ENCODE measurements at regions not wholly inside any gene's neighbourhood (a gene's known extent, or its start where the extent isn't known, plus 50 kb on each side); places are given as distances from the start of the nearest gene placed in this dataset.

DNA sequence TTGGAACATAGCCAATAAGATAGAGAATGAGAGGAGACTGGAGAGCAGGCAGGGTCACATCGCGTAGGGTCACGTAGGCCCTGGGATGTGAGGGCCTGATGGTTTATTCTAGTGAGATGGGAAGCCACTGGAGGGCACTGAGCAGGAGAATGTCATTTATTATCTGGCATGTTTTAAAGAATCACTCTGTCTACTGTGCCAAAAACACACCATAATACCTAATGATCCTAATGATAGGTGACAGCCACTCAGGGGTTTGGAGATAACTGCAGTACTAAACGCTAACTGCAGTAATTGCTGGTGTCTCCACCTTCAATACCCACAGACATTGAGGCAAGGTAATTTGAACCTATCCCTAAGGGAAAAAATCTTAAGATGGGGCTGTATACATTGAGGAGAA lies 185.4 kb downstream of the TTLL7 start:
- DNase-seq = no peak

DNA sequence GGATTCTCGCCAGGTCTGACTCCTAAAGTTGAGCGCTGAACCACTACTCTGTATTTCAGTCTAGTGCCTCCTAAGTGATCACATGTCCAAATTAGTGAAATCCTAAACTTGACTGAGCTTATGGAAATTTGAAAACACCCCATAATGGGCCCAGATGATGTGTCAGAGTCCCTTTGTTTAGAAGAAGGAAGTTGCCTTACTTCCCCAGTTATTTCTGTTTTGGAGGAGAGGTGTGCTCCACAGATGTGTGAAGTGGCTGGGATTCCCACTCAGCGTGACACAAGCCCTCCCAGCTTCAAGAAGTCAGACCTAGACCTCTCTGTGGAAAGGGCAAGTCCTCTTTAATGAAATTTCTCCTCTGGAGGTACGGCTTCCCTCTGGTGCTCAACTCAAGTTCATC lies 188.8 kb downstream of the TTLL7 start:
- DNase-seq = no peak

DNA sequence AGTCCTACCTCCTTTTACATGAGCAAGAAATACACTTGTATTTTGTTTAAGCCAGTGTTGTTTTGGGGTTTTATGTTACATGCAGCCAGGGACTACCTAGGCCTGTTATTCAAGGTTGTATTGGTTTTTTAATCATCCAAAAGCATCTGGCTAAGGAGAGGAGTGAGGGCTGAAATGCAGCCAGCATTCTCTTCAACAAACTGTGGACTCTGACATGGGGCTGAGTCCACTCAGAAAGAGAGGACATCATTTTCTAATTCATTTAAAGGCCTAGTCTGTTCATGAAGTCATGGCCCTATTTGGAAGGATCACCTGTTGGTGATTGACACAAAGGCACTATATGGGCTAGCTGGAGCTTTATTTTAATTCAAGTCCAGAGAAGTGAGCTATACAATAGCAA lies 190.4 kb downstream of the TTLL7 start:
- DNase-seq = no peak

DNA sequence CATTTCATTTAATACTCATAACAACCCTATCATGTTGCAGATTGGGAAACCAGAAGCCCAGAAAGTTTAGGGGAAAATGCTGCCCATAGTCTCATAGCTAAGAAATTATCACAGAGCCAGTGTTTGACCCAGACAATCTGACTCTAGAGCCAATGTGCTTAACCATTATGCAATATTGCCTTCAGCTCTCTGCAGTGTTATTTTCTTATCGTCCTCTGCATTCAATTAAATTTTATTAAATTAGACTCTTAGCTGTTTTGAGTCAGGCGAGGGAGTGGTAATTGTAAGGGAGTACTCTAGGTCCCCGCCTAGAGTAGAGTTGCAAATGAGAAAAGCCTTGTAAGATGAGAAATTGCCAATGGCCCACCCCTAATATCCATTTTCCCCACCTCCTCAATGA lies 191.1 kb downstream of the TTLL7 start:
- DNase-seq = no peak

DNA sequence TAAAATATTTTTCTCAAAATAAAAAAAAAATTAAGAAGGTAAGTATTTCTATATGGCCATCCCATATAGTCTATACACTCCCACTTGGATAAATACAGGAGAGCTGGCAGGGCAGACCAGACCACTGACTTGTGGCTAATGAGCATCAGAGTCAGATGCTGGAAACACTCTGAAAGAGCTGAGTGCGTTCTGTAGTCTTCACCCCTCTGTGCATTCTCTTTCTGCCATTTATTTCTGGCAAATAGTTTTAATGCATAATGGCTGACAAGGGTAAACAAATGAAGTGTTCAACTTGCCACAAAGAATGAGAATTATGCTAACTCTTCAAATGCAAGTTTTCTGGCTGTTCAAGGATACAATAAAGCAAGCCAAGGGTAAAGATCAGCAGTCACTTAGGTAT lies 191.7 kb downstream of the TTLL7 start:
- DNase-seq = no peak

DNA sequence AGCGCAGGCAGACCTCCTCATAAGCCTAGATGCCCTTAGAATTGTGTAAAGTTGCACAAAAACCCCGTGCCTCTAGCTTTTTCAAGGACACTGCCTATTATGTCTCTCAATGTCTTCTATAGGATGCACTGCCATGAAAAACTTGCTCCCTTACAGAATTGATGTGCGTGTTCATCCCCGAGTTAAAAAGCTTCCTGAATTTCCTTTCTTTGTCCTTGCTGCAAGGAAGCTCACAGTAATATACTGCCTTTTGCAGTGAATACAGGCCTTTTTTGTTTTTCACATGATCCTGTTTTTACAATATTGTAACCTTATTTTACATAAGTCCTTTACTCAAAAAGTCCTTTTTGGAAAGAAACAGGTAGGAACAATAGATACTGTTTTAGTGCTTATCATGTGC lies 193.0 kb downstream of the TTLL7 start:
- no peak for DNase-seq

DNA sequence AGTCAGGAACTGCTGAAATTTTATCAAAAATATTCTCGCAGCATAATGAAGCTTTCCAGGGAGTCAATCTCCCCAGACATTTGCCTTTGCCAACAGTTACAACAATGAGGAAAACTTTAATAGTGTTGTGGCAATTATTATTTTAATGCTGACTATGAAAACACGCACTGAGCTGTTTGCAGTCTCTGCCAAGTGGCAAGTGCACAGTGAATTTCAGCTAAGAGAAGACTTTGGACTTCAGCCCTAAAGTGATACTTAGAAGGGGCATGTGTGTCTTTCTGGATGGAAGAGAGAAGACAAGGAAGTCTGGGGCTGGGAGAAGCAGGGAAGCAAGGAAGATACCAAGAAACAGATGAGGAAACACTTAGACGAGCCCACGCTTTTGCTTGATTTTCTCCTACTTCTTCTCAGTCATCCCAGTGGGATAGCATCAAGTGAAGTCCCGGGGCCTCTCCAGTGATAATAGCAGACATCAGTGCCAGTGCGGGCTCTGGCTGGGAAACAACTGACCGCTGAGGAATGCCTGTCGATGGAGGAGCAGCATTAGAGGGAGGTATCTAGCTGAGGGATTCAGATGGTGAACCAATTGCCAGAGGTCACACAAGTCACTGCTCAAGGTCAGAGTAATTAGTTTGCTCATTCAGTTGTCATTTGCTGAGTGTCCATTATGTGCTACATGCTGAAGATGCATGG lies 196.3 kb downstream of the TTLL7 start:
- no peak for DNase-seq

DNA sequence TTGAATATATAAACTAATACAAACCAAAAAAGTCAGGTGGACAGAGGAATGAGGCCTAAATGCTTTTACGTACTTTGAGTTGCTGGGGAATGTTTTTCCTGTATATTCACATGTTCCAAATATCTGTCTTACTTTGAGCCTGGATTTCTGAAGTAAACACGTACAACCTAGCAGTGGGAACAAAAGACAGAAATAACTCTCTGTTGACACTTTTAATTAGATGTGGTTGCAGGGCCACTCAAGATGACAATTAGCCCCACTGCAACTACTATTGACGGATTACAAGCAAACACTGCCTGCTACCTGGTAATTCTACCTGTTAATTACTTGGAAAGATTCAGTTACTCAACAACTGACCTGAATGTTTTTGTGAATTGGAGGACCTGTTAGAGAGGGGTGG lies 196.9 kb downstream of the TTLL7 start:
- no peak for DNase-seq

DNA sequence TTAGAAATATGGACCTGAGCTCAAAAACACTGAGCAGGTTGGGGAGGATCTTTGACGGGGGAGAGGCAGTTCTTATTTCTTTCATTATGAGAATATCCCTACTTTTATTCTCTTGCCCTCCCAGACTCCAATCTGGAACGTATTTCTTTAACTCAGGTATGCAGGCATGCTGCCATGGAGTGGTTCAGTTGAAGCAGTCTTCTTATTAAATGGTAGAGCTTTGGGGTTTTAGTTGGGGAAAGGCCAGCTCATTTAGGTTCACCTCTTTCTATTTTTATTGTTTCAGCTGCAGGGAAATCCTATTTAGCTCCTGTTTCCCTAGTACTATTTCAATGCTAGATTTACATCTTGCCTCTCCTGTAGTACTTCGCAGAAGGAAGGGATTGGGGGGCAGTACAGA lies 198.9 kb downstream of the TTLL7 start:
- no peak for DNase-seq

DNA sequence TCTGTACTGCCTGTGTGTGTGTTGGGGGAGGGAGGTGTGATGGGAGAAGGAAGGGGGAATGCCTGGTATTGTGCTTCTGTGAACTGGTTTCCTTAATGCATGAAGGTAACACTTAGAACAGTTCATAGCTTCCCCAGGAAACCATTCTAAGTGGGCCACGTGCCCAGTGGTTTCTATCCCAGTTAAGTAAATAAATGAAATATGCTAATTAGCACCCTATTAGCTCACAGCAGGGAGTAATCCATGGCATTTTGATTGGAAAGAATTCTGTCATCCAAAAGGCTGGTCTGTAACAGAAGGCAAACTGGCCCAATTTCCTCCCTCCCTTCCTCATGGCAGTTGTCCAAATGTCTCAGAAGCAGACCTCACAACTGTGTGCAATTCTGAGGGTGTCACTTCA lies 199.3 kb downstream of the TTLL7 start:
- no peak for DNase-seq

DNA sequence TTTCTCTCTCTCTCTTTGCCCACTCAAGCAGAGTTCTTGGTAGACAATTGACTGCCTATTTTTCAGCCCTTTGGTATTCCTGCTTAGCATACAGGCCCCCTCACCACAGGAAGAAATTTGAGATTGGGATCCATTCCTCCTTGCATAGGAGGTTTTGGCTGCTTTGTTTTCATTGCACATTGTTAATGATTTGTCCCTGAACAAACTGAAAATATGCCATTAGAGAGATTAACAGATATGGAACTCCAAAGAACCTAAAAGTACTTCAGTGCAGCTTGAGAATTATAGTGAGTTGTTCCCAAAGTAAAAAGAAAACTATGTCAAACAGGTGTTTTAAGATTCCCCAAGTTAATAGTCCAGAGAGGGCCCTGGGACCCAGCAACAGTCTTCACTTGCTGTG lies 200.0 kb downstream of the TTLL7 start:
- no peak for DNase-seq

DNA sequence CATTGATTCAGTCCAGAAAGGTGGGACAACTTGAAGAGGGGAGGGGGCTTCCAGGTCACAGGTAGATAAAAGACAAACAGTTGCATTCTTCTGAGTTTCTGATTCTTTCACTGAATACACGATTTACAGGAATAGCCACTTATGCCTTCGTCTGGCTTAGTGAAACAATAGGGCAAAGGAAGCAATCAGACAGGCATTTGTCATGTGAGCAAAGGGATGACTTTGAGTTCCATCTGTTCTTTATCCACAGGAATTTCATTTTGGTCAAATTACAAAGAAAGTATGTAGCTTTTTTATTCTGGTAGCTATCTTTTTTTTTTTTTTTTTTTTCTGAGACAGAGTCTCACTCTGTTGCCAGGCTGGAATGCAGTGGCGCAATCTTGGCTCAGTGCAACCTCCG lies 202.5 kb downstream of the TTLL7 start:
- DNase-seq = no peak

DNA sequence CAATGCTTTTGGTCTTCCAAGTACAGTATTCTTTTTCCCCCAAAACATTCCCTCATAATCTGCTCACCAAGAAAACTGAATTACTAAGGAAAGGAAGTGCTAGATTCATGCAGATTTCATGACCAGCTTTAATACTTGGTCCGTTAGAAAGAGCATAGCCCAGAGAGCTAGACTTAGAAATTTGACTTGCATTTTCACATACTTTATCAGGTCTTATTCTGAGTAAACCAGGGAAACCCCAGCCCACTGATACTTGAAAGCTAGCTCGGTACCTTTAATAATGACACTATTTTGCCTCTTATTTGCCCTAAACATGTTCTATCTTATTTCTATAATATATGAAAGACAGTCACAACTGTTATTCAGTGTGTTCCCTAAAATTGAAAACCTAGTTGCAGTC lies 204.5 kb downstream of the TTLL7 start:
- DNase-seq = no peak

DNA sequence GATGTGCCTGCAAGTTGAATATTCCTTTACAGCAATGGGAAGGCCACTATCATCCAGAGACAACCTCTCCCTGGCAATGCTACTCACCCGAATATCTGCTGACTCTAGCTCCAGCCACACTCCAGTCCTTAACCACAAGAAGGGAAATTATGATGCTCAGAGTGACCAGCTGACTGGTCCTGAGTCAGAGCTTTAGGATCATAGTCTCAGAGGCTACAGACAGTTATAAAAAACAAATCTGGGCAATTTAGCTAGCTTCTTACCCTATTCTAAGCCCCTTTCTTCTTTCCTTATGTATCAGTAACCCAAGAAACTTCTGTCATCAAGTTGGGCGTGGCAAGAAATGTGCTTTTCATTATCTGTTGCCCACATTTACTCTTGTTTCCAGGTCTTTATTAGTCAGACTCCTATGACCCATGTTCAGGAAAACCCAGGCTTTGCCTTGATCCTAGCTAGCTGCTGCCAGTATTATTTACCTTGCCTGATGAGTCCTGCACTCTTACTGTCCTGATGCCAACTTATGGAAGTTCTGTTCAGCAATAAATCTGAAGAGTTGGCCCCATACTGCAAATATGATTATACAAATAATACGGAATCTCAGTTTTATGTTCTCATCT lies 207.0 kb downstream of the TTLL7 start:
- no peak for DNase-seq

DNA sequence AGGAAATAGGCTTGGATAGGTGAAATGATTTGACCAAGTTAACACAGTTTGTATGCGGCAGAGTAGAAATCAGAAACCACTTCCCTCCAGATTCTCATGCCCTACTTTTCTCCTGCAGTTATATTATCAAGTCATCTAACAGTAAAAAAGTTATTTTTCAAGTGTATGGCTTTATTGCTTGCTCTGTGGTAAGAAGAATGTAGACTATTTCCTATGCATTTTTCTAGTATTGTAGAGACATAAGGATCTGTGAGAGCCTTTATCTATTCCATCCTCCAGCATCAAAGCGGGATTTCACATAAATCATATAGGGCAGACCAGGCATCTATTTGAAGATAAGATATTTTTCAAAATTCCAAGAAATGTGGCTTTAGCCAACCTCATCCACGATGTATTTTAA lies 208.5 kb downstream of the TTLL7 start:
- no peak for DNase-seq

DNA sequence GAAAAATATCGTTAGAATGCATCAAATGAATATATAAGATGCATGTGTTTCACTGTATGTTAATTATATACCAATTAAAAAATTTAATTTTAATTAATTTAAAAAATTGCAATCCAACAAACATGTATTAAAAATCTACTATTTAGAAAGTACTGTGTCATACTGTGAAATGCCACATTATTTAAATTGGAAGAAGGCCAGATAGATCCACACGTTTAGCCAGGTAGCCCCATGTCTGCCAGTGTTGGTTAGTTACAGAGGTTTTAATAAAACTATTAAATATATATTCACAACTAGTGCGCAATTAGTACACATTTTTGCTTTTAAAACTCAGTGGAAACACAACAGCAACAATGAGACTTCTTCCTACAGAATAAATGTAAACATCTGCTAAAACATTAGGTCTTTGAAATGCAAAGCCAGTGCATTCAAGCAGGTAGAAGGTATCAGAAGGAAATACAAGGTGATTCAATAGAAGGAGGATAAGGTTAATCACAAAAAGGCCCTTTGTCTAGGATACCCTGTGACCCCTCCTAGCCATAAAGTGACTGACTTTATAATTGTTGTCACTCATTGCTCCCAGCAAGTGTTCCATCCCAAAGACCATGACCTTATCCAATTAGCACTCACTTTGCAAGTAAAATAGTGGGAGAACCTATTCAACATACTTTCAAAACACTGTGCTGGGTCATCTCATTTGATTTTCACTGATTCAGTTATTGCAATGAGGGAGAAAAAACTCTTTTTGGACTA lies 211.5 kb downstream of the TTLL7 start:
- no peak for DNase-seq

DNA sequence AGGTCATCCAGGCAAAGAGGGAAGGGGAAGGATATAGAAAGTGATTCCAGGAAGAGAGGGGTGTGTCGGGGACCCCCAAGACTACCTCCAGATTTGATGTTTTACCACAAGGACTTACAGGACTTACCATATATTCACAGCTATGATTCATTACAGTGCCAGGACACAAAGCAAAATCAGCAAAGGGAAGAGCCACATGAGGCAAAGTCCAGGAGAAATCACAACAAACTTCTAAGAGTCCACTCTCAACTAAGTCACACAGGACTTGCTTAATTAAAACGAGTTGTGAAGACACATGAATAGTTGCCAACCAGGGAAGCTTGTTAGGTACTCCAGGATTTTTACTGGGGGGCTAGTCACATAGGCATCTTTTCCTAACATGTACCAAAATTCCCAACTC lies 217.3 kb downstream of the TTLL7 start:
- DNase-seq = no peak

DNA sequence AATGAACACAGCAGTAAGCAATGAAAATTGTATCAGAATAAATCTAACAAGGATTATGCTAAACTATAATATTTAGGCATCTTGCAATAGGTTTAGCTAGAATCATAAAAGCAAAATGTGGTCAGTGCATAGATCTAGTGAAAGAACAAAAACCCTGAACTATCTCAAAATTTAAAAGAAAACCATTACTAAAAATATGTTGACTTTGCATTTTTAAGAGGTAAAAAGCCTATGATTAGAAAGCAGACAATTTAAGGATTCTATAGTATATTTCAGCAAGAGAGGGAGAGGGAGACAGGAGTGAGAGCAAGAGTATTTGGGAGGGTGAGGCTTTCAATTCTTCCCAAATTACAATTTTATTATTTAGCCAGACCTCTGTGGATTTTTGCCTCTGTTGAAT lies 219.4 kb downstream of the TTLL7 start:
- no peak for DNase-seq

DNA sequence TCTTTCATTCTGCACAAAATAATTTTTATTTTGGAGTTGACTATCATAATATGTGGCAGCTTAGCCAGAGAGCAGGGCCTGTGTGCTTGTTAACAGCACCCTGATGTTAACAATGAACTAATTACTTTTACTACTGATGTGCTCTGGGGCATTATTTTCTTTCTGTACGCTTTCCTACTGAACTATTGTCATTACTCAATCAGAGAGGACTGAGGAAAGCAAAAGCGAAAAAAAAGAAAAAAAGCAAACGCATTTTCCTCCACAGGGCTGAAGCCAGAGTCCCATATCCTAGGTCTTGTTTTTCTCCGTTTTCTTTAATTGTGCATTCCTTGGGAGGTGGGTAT lies 221.2 kb downstream of the TTLL7 start:
- DNase-seq = no peak

DNA sequence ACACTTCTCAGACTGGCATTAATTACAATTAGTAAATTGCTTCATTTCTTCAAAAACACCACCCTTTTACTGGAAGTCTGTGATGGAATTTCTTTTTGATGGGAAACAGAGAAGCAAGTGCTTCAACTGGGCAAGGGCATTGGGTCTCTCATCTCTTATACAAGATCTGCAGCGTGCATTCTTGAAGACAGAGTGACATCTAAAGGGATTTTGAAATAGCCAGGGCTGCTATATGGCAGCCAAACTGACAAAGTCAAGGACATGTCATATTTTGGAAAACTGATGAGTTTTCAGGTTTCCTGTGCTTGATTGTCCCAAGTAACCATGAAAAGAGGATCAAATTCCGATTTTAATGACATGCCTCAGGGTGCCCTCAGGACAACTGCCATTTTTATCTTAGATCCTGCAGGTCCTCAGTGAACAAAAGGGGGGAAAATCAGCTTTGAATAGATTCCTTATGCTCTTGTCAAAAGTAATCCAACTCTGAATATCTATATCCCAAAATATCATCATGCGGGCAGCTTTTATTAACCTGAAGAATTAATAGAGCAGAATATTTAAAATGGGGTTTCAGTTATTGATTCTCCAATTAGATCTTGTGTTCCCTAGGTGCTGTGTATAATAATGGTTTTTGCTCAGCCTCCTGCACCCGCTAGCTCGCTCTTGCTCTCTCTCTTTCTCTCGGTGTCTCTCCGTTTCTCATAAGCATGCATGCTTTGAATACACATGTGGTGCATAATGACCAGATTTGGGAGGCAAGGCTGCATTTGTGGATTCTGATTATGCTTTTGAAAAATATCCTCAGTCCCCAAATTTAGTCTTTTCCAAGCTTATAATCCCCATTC lies 221.8 kb downstream of the TTLL7 start:
- DNase-seq = no peak

DNA sequence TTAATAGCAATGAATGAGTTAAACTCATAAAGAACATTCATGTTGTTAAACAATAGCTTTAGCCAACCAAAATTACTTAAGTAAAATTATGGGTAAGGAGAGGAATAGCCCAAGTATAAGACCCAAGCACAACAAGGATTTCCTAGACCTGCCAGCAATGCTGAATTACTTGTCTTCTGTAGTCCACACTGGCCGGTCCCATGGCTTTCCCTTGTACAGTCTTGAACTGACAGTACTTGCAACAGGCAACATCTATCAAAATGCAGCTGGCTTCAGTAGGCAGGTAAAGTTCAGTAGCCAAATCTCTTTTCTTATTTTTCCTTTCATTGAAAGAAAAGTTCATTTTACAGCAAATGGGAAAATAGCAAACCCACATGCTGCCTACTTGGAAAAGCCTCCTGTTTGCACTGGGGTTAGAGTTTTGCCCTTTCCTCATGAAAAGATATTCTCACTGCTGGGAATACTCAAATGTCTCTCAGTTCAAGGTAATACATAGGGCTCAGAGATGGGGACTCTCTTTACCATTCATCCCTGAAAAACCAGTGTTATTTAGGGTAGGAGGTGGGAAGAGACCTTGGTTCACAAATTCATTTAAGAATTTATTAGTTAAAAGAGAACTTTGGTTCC lies 222.8 kb downstream of the TTLL7 start:
- no peak for DNase-seq

DNA sequence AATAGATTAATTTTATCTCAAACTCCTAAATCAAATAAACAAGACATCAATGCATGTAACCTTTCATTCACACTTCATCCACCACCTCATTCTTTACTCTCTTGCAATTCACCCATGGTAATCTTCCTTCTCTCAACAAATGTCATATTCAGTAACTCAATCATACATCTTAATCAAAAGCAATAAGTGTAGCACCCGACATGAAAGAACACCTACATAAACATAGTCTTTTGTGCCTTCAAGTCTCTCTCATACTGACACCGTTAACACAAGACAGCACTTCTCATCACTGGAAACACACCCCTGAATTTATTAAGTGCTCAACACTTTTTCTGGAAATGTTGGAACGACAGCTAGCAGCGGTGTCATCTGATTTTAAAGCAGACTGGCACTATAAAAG lies 225.9 kb downstream of the TTLL7 start:
- no peak for DNase-seq

DNA sequence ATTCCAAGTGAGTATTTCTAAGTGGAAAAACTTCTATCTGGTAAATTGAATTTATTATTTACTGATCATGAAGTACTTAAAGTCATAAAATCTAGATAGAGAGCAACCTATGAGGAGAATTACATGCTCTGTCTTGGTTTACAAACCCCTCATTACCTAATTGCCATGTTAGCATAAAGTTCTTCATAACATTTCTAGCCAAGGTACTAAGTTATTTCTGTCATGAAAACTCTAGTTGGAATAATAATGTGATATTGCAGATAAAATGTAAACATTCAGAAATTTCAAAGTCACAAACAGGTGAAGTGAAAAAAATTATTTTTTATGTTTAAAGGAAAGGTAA lies 228.6 kb downstream of the TTLL7 start:
- DNase-seq = no peak
